HG03045 (cell line): ENCODE measurements at regions not wholly inside any gene's neighbourhood (a gene's known extent, or its start where the extent isn't known, plus 50 kb on each side); places are given as distances from the start of the nearest gene placed in this dataset.

Experiments
- ATAC-seq: cut with Tn5 transposase; IDR thresholded peaks from one replicate; pipeline ENCODE4 v1.9.1; 2021; ENCODE audit warnings: mild to moderate bottlenecking, moderate library complexity; ENCODE audit not compliant: unreplicated experiment

GRCh38 chrX:151476604-151477303 lies 79.7 kb downstream of the VMA21 start:
- no peak for ATAC-seq

- no peak for ATAC-seq
Observed at GRCh38 chrX:151478058-151478457, 81.1 kb downstream of the VMA21 start.

- peak; percentile 59 for ATAC-seq
Observed at GRCh38 chrX:151488677-151489076, 74.8 kb upstream of the PASD1 start.

- ATAC-seq, result no peak
Observed at GRCh38 chrX:151505796-151506195, 57.7 kb upstream of the PASD1 start.

GRCh38 chrX:151510203-151510602 lies 53.3 kb upstream of the PASD1 start:
- ATAC-seq, result no peak

- ATAC-seq, result no peak
Observed at GRCh38 chrX:151513472-151513871, 50.0 kb upstream of the PASD1 start.
